SK-N-SH (cell line): ENCODE measurements at regions not wholly inside any gene's neighbourhood (a gene's known extent, or its start where the extent isn't known, plus 50 kb on each side); places are given as distances from the start of the nearest gene placed in this dataset.

ENCODE experiments used
- CTCF ChIA-PET: fragments of 300-600, 350-600 bp; formaldehyde crosslinking; extraction: SDS; loops from one replicate; lab custom pipeline; 2021; lab: Yijun Ruan, JAX
- POLR2A ChIA-PET: fragments of 350-600 bp; sonication (Branson Sonifier 250); formaldehyde crosslinking; extraction: SDS; loops from one replicate; lab custom pipeline; 2020; ENCODE audit warnings: antibody characterized with exemption, inconsistent platforms; lab: Yijun Ruan, JAX
- DNase-seq: peaks from one replicate; pipeline ENCODE4 v3.0.0; 2012
- H2AFZ ChIP-seq: fragments of 200-600 bp; sonication (generic); 2 replicates; pipeline ENCODE4 v1.8.1; 2016; ENCODE audit warnings: antibody characterized with exemption, mild to moderate bottlenecking, low read depth
- H3F3A ChIP-seq: fragments of 200-600 bp; sonication (generic); replicated peaks from 2 replicates; pipeline ENCODE3; 2016; ENCODE audit warnings: antibody characterized with exemption, mild to moderate bottlenecking; ENCODE audit not compliant: insufficient read depth
- H3K27ac ChIP-seq, 2 experiments: fragments of 200-500 bp in 1 of 2; fragments of 200-600 bp in 1 of 2; sonication (Bioruptor generic) in 1 of 2; sonication (generic), shearing (Covaris generic) in 1 of 2; 2 replicates each; pipeline versions ENCODE4 v1.5.1 to v1.6.1; 2014 to 2016; ENCODE audit warnings: low read depth in 2 of 2, inconsistent platforms in 1 of 2, low read length in 1 of 2, mild to moderate bottlenecking in 1 of 2, mixed read lengths in 1 of 2
- H3K27me3 ChIP-seq: fragments of 200-600 bp; sonication (generic), shearing (Covaris generic); 2 replicates; pipeline ENCODE4 v1.6.1; 2016; ENCODE audit warnings: mixed run types; ENCODE audit not compliant: insufficient read depth
- H3K36me3 ChIP-seq, 2 experiments: fragments of 200-500 bp in 1 of 2; fragments of 200-600 bp in 1 of 2; sonication (Bioruptor generic) in 1 of 2; sonication (generic) in 1 of 2; replicated peaks in 1 of 2; 2 replicates each; pipeline versions ENCODE3 to v1.5.1; 2014 to 2016; ENCODE audit warnings: low read length in 1 of 2, mild to moderate bottlenecking in 1 of 2; ENCODE audit not compliant: insufficient read depth in 2 of 2, control insufficient read depth in 1 of 2
- H3K4me1 ChIP-seq, 2 experiments: fragments of 200-500 bp in 1 of 2; fragments of 200-600 bp in 1 of 2; sonication (Bioruptor generic) in 1 of 2; sonication (generic), shearing (Covaris generic) in 1 of 2; 2 replicates each; pipeline versions ENCODE4 v1.5.1 to v1.6.1; 2014 to 2016; ENCODE audit warnings: low read depth in 1 of 2, low read length in 1 of 2, mixed run types in 1 of 2; ENCODE audit not compliant: insufficient read depth in 2 of 2, control insufficient read depth in 1 of 2
- H3K4me2 ChIP-seq: fragments of 200-600 bp; sonication (generic), shearing (Covaris generic); 2 replicates; pipeline ENCODE4 v1.6.1; 2017; ENCODE audit warnings: mixed run types
- H3K4me3 ChIP-seq, 2 experiments: fragments of 200-500 bp in 1 of 2; fragments of 200-600 bp in 1 of 2; sonication (Bioruptor generic) in 1 of 2; sonication (generic), shearing (Covaris generic) in 1 of 2; 2 replicates each; pipeline versions ENCODE4 v1.5.1 to v1.8.1; 2014 to 2016; ENCODE audit warnings: low read depth in 2 of 2, inconsistent platforms in 1 of 2, low read length in 1 of 2, mild to moderate bottlenecking in 1 of 2, mixed read lengths in 1 of 2, moderate library complexity in 1 of 2
- H3K79me2 ChIP-seq: fragments of 200-600 bp; sonication (generic); 2 replicates; pipeline ENCODE4 v1.8.1; 2017; ENCODE audit warnings: mild to moderate bottlenecking; ENCODE audit not compliant: insufficient read depth
- H3K9ac ChIP-seq: fragments of 200-600 bp; sonication (generic); 2 replicates; pipeline ENCODE4 v1.6.1; 2017; ENCODE audit warnings: mixed run types
- H3K9me2 ChIP-seq: fragments of 200-600 bp; sonication (generic); 2 replicates; pipeline ENCODE4 v1.6.1; 2017; ENCODE audit warnings: mixed run types
- H3K9me3 ChIP-seq: fragments of 200-600 bp; sonication (generic); 2 replicates; pipeline ENCODE4 v1.6.1; 2017; ENCODE audit warnings: mixed run types, mild to moderate bottlenecking, moderate library complexity
- H4K20me1 ChIP-seq: fragments of 200-600 bp; sonication (generic); 2 replicates; pipeline ENCODE4 v1.6.1; 2017; ENCODE audit warnings: mild to moderate bottlenecking, mixed run types; ENCODE audit not compliant: insufficient read depth
- CHD2 ChIP-seq: fragments of 150-350 bp; IDR thresholded peaks from 2 replicates; pipeline ENCODE4 v1.6.1; 2018; ENCODE audit warnings: low read length; ENCODE audit not compliant: partially characterized antibody
- ELF1 ChIP-seq: IDR thresholded peaks from 2 replicates; pipeline ENCODE4 v1.4.0; 2012
- FOXM1 ChIP-seq: IDR thresholded peaks from 2 replicates; pipeline ENCODE4 v1.4.0; 2012; ENCODE audit warnings: low read depth, mild to moderate bottlenecking
- GATA2 ChIP-seq: sonication (generic); formaldehyde crosslinking; IDR thresholded peaks from 2 replicates; pipeline ENCODE4 v1.5.0; 2020; ENCODE audit warnings: mild to moderate bottlenecking, missing genetic modification reagents
- MXI1 ChIP-seq: IDR thresholded peaks from 2 replicates; pipeline ENCODE4 v1.6.1; 2012; ENCODE audit warnings: mild to moderate bottlenecking, low read depth, low read length, improper control_type of control experiment
- NRF1 ChIP-seq: IDR thresholded peaks from 2 replicates; pipeline ENCODE4 v1.6.1; 2012; ENCODE audit warnings: low read depth, mild to moderate bottlenecking, low read length
- PBX3 ChIP-seq: IDR thresholded peaks from 2 replicates; pipeline ENCODE4; 2012
- POLR2AphosphoS5 ChIP-seq: IDR thresholded peaks from 2 replicates; pipeline ENCODE4 v1.6.1; 2012; ENCODE audit warnings: low read depth, low read length
- RCOR1 ChIP-seq: fragments of 150-350 bp; IDR thresholded peaks from 2 replicates; pipeline ENCODE4 v1.6.1; 2017; ENCODE audit warnings: antibody characterized with exemption, low read length
- SMC3 ChIP-seq: IDR thresholded peaks from 2 replicates; pipeline ENCODE4 v1.6.1; 2012; ENCODE audit warnings: low read depth, low read length, improper control_type of control experiment
- TAF1 ChIP-seq: IDR thresholded peaks from 2 replicates; pipeline ENCODE4 v1.6.1; 2012; ENCODE audit warnings: low read depth, mild to moderate bottlenecking, low read length, moderate library complexity, borderline replicate concordance
- TCF12 ChIP-seq: IDR thresholded peaks from 2 replicates; pipeline ENCODE4 v1.4.0; 2012
- TEAD4 ChIP-seq: IDR thresholded peaks from 2 replicates; pipeline ENCODE4 v1.4.0; 2012; ENCODE audit warnings: mild to moderate bottlenecking, borderline replicate concordance; ENCODE audit not compliant: insufficient read depth
- USF1 ChIP-seq: IDR thresholded peaks from 2 replicates; pipeline ENCODE4 v1.4.0; 2012; ENCODE audit warnings: low read depth, borderline replicate concordance
- YY1 ChIP-seq: IDR thresholded peaks from 2 replicates; pipeline ENCODE4 v1.4.0; 2012; ENCODE audit warnings: low read depth, mild to moderate bottlenecking
- WGBS: methylation state at CpG from one replicate; pipeline ENCODE4 v1.1.6; 2017; ENCODE audit warnings: low lambda C conversion rate; 5-methylcytosine and 5-hydroxymethylcytosine counted together
- TF ChIP-seq, protein P1 (sequence below): IDR thresholded peaks from 2 replicates; pipeline ENCODE4 v1.6.1; 2012; ENCODE audit warnings: mild to moderate bottlenecking, low read depth, low read length, moderate library complexity

GRCh38 chr6:1542335-1542734, 67.4 kb upstream of the FOXC1 start:
- Histone ChIP-seq H3K4me1 (no peaks in the 10 kb centered on the region), H3F3A (no peaks in the 10 kb centered on the region), H3K9ac (no peak overlapping the region), H3K27ac (no peak overlapping the region), H3K9me3 (no peaks in the 10 kb centered on the region), H3K27me3 (peaks cover 12% of the 10 kb centered on the region; the same call in 1 of the 2 replicates), H3K4me2 (no peak overlapping the region), H3K79me2 (no peaks in the 10 kb centered on the region), H3K9me2 (no peaks in the 10 kb centered on the region), H4K20me1 (no peaks in the 10 kb centered on the region), H3K36me3 (no peaks in the 10 kb centered on the region), H2AFZ (no peak overlapping the region)
- CTCF ChIA-PET: interaction anchor here (1.2 to 1.3 kb wide), 2 partner anchors 12 to 27 kb away, joined by 3 to 4 read pairs; no protein-coding TSS in a partner anchor
- DNase-seq: no peak
- TF ChIP-seq CHD2 (no peak), USF1 (no peak), NRF1 (no peak), MXI1 (no peak), TAF1 (no peak), YY1 (no peak), PBX3 (no peak), GATA2 (no peak), TEAD4 (no peak), ELF1 (no peak), POLR2AphosphoS5 (no peak)
- TF ChIP-seq, protein P1, sequence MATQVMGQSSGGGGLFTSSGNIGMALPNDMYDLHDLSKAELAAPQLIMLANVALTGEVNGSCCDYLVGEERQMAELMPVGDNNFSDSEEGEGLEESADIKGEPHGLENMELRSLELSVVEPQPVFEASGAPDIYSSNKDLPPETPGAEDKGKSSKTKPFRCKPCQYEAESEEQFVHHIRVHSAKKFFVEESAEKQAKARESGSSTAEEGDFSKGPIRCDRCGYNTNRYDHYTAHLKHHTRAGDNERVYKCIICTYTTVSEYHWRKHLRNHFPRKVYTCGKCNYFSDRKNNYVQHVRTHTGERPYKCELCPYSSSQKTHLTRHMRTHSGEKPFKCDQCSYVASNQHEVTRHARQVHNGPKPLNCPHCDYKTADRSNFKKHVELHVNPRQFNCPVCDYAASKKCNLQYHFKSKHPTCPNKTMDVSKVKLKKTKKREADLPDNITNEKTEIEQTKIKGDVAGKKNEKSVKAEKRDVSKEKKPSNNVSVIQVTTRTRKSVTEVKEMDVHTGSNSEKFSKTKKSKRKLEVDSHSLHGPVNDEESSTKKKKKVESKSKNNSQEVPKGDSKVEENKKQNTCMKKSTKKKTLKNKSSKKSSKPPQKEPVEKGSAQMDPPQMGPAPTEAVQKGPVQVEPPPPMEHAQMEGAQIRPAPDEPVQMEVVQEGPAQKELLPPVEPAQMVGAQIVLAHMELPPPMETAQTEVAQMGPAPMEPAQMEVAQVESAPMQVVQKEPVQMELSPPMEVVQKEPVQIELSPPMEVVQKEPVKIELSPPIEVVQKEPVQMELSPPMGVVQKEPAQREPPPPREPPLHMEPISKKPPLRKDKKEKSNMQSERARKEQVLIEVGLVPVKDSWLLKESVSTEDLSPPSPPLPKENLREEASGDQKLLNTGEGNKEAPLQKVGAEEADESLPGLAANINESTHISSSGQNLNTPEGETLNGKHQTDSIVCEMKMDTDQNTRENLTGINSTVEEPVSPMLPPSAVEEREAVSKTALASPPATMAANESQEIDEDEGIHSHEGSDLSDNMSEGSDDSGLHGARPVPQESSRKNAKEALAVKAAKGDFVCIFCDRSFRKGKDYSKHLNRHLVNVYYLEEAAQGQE: no peak
- TF ChIP-seq, all 33 proteins: peak for 0
- POLR2A ChIA-PET: no interaction called here
- no peak overlapping the region for H3K4me3 ChIP-seq

DNA sequence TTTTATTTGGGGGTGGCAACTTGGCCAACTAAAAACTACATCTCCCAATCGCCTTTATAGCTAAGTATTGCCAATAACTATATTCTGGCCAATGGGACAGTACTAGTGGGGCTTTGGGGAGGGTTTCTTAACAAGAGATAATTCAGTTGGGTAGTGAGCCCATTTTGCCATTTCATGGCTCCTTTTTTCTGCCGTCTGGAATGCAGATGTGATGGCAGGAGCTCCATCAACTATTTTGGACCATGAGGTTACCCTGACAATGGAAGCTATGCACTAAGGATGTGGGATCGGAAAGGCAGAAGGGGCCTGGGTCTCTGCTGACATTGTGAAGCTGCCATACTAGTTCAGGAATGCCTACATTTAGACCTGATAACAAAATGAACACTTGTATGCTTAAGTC, 67.0 kb upstream of the FOXC1 start:
- H3K9me2 ChIP-seq: no peaks in the 10 kb centered on the region
- no peak overlapping the region for H2AFZ ChIP-seq
- H3K79me2 ChIP-seq: no peaks in the 10 kb centered on the region
- no peak overlapping the region for H3K4me2 ChIP-seq
- H4K20me1 ChIP-seq: no peaks in the 10 kb centered on the region
- ChIA-PET POLR2A (no interaction called here), CTCF (interaction anchor here (1.2 to 1.3 kb wide), 2 partner anchors 12 to 27 kb away, joined by 3 to 4 read pairs; no protein-coding TSS in a partner anchor)
- H3K36me3 ChIP-seq: no peaks in the 10 kb centered on the region
- no peaks in the 10 kb centered on the region for H3K9me3 ChIP-seq
- no peak for DNase-seq
- H3K27ac ChIP-seq: no peak overlapping the region
- H3K27me3 ChIP-seq: peaks cover 11% of the 10 kb centered on the region; the same call in 1 of the 2 replicates
- 3% methylated on average over 3 of the region's 3 CpGs for WGBS
- TF ChIP-seq SMC3 (no peak), RCOR1 (no peak), FOXM1 (no peak), PBX3 (no peak), TCF12 (no peak)
- no peaks in the 10 kb centered on the region for H3K4me1 ChIP-seq
- no peaks in the 10 kb centered on the region for H3F3A ChIP-seq
- H3K9ac ChIP-seq: no peak overlapping the region
- H3K4me3 ChIP-seq: no peak overlapping the region
